ENCODE measurements at regions not wholly inside any gene's neighbourhood (a gene's known extent, or its start where the extent isn't known, plus 50 kb on each side); places are given as distances from the start of the nearest gene placed in this dataset.

DNA sequence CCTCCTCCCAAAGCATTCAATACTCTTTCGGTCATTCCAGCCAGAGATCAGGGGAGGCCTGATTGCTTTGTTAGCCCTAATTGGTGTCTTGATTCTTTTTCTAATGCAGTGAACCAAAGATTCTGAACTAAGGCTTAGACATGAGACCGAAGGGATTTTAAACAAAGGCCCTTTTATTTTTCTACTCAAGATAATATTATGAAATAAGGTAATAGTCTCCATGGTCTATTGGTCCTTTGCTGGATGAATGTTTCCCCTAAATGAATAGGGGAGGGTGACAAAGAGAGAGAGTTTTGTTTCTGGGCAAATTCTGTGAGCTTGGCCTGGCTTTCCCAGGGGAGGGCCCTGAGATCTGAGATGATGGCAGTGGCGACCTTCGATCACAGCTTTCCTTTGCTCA, 449.1 kb downstream of the TYW1 start:
- TF ChIP-seq, protein P1, sequence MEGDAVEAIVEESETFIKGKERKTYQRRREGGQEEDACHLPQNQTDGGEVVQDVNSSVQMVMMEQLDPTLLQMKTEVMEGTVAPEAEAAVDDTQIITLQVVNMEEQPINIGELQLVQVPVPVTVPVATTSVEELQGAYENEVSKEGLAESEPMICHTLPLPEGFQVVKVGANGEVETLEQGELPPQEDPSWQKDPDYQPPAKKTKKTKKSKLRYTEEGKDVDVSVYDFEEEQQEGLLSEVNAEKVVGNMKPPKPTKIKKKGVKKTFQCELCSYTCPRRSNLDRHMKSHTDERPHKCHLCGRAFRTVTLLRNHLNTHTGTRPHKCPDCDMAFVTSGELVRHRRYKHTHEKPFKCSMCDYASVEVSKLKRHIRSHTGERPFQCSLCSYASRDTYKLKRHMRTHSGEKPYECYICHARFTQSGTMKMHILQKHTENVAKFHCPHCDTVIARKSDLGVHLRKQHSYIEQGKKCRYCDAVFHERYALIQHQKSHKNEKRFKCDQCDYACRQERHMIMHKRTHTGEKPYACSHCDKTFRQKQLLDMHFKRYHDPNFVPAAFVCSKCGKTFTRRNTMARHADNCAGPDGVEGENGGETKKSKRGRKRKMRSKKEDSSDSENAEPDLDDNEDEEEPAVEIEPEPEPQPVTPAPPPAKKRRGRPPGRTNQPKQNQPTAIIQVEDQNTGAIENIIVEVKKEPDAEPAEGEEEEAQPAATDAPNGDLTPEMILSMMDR (conservative IDR thresholded peaks at IDR 0.05; ENCODE audit: low read depth, low read length), result no peak
- TF ChIP-seq EZH2 (IDR thresholded peaks at IDR 0.05; ENCODE audit: low read length, unreplicated experiment), result no peak
- no peak for TF ChIP-seq EZH2phosphoT487 (IDR thresholded peaks at IDR 0.05; ENCODE audit: borderline replicate concordance, low read length)
